NT2/D1 (cell line): ENCODE measurements at regions not wholly inside any gene's neighbourhood (a gene's known extent, or its start where the extent isn't known, plus 50 kb on each side); places are given as distances from the start of the nearest gene placed in this dataset.

ENCODE experiments used
- DNase-seq: peaks from one replicate; pipeline ENCODE4 v3.0.0-alpha.2; 2011; ENCODE audit warnings: low read depth, low spot score
- H3K27me3 ChIP-seq: 2 replicates; pipeline ENCODE4 v1.6.0; 2011; ENCODE audit warnings: mild to moderate bottlenecking; ENCODE audit not compliant: insufficient read length, insufficient read depth
- H3K36me3 ChIP-seq: 2 replicates; pipeline ENCODE4 v1.6.1; 2011; ENCODE audit warnings: mild to moderate bottlenecking, low read length, mixed read lengths; ENCODE audit not compliant: insufficient read depth, insufficient read length
- H3K4me1 ChIP-seq: 2 replicates; pipeline ENCODE4 v1.5.1; 2011; ENCODE audit not compliant: insufficient read depth, insufficient read length
- H3K4me3 ChIP-seq: 2 replicates; pipeline ENCODE4 v1.5.1; 2011; ENCODE audit warnings: low read depth; ENCODE audit not compliant: insufficient read length
- H3K9ac ChIP-seq: 2 replicates; pipeline ENCODE4 v1.6.0; 2011; ENCODE audit warnings: low read depth; ENCODE audit not compliant: insufficient read length
- H3K9me3 ChIP-seq: 2 replicates; pipeline ENCODE4 v1.5.1; 2011; ENCODE audit warnings: mild to moderate bottlenecking, low read length; ENCODE audit not compliant: insufficient read depth
- SUZ12 ChIP-seq: IDR thresholded peaks from 2 replicates; pipeline ENCODE4 v1.6.1; 2011; ENCODE audit not compliant: insufficient read length, insufficient read depth; ENCODE audit errors: extremely low read depth
- YY1 ChIP-seq: IDR thresholded peaks from 2 replicates; pipeline ENCODE4 v1.6.1; 2011; ENCODE audit not compliant: insufficient read length, insufficient read depth
- ZNF274 ChIP-seq: IDR thresholded peaks from 2 replicates; pipeline ENCODE4 v1.6.1; 2011; ENCODE audit warnings: mild to moderate bottlenecking, low read depth, low read length

GRCh38 chr1:87684713-87685205 lies 356.1 kb downstream of the LMO4 start:
- Histone ChIP-seq H3K9me3 (0 out of 2 replicates have a peak, but pooled peaks cover 2% of the 10 kb centered on the region), H3K4me3 (no peak overlapping the region), H3K9ac (no peak overlapping the region), H3K36me3 (no peaks in the 10 kb centered on the region), H3K4me1 (peaks cover 3% of the 10 kb centered on the region), H3K27me3 (no peaks in the 10 kb centered on the region)
- DNase-seq = no peak
- TF ChIP-seq YY1 = no peak
- TF ChIP-seq ZNF274 = no peak
- no peak for TF ChIP-seq SUZ12

- Histone ChIP-seq H3K9me3 (no peaks in the 10 kb centered on the region), H3K9ac (no peak overlapping the region), H3K27me3 (no peaks in the 10 kb centered on the region), H3K4me1 (peaks cover 3% of the 10 kb centered on the region), H3K36me3 (no peaks in the 10 kb centered on the region), H3K4me3 (no peak overlapping the region)
- DNase-seq = peak; percentile 36
- TF ChIP-seq YY1 (no peak), ZNF274 (no peak), SUZ12 (no peak)
Measured at GRCh38 chr1:87685311-87686135, 356.8 kb downstream of the LMO4 start.

- no peak overlapping the region for H3K4me3 ChIP-seq
- H3K9me3 ChIP-seq = no peaks in the 10 kb centered on the region
- no peak overlapping the region for H3K9ac ChIP-seq
- peaks cover 3% of the 10 kb centered on the region for H3K4me1 ChIP-seq
- H3K27me3 ChIP-seq = no peaks in the 10 kb centered on the region
- H3K36me3 ChIP-seq = no peaks in the 10 kb centered on the region
- no peak for DNase-seq
- TF ChIP-seq YY1 = no peak
- no peak for TF ChIP-seq SUZ12
- no peak for TF ChIP-seq ZNF274
Measured at GRCh38 chr1:87686136-87686495, 357.4 kb downstream of the LMO4 start.

- TF ChIP-seq ZNF274 (no peak), YY1 (no peak), SUZ12 (no peak)
- no peaks in the 10 kb centered on the region for H3K27me3 ChIP-seq
- no peak overlapping the region for H3K4me3 ChIP-seq
- no peak overlapping the region for H3K9ac ChIP-seq
- peaks cover 3% of the 10 kb centered on the region for H3K4me1 ChIP-seq
- no peaks in the 10 kb centered on the region for H3K9me3 ChIP-seq
- no peaks in the 10 kb centered on the region for H3K36me3 ChIP-seq
- DNase-seq = no peak
Measured at GRCh38 chr1:87686671-87687070, 358.0 kb downstream of the LMO4 start.

- H3K4me1 ChIP-seq = no peaks in the 10 kb centered on the region
- no peak overlapping the region for H3K9ac ChIP-seq
Measured at GRCh38 chr1:87688136-87688535, 359.5 kb downstream of the LMO4 start.

GRCh38 chr1:87689487-87689886 lies 360.8 kb downstream of the LMO4 start:
- H3K9ac ChIP-seq = no peak overlapping the region

More at GRCh38 chr1:87688136-87688535, 359.5 kb downstream of the LMO4 start:
- DNase-seq = no peak
- Histone ChIP-seq H3K36me3 (no peaks in the 10 kb centered on the region), H3K4me3 (no peak overlapping the region), H3K9me3 (no peaks in the 10 kb centered on the region), H3K27me3 (no peaks in the 10 kb centered on the region)
- TF ChIP-seq SUZ12 (no peak), YY1 (no peak), ZNF274 (no peak)

GRCh38 chr1:87696483-87696882 lies 367.8 kb downstream of the LMO4 start:
- H3K9ac ChIP-seq = no peak overlapping the region
- H3K4me3 ChIP-seq = no peak overlapping the region
- no peaks in the 10 kb centered on the region for H3K4me1 ChIP-seq
- no peak for DNase-seq
- H3K36me3 ChIP-seq = no peaks in the 10 kb centered on the region
- TF ChIP-seq ZNF274 (no peak), YY1 (no peak), SUZ12 (no peak)
- H3K9me3 ChIP-seq = peaks cover 10% of the 10 kb centered on the region; the same call in 1 of the 2 replicates
- H3K27me3 ChIP-seq = no peaks in the 10 kb centered on the region

More at GRCh38 chr1:87689487-87689886, 360.8 kb downstream of the LMO4 start:
- Histone ChIP-seq H3K36me3 (no peaks in the 10 kb centered on the region), H3K9me3 (no peaks in the 10 kb centered on the region), H3K4me3 (no peak overlapping the region), H3K27me3 (no peaks in the 10 kb centered on the region), H3K4me1 (no peaks in the 10 kb centered on the region)
- no peak for DNase-seq
- TF ChIP-seq YY1 (no peak), ZNF274 (no peak), SUZ12 (no peak)
